Mononuclear cell (primary cell): ENCODE measurements at regions not wholly inside any gene's neighbourhood (a gene's known extent, or its start where the extent isn't known, plus 50 kb on each side); places are given as distances from the start of the nearest gene placed in this dataset.
"Not testable (repeated sequence)": the region's sequence is repeated elsewhere in the genome, so short reads cannot be mapped to it uniquely, and the experiment has no call there.

ENCODE experiments used
- H3K27me3 ChIP-seq: 2 replicates; pipeline ENCODE4 v1.6.0; 2011; ENCODE audit warnings: low read length, control low read depth; ENCODE audit not compliant: insufficient read depth
- H3K4me1 ChIP-seq: 2 replicates; pipeline ENCODE4 v1.5.1; 2011; ENCODE audit warnings: mild to moderate bottlenecking, low read length, control low read depth; ENCODE audit not compliant: insufficient read depth
- H3K4me3 ChIP-seq: 2 replicates; pipeline ENCODE4 v1.5.1; 2011; ENCODE audit warnings: mild to moderate bottlenecking, low read length, moderate library complexity
- H3K9me3 ChIP-seq: 2 replicates; pipeline ENCODE4 v1.5.1; 2011; ENCODE audit warnings: low read depth, mild to moderate bottlenecking, control low read depth, low read length

GRCh38 chr20:25932806-25933205 is 236.2 kb upstream of the ZNF337 start:
- H3K4me1 ChIP-seq, H3K27me3 ChIP-seq, H3K4me3 ChIP-seq, H3K9me3 ChIP-seq: not testable (repeated sequence)

- H3K9me3 ChIP-seq, H3K27me3 ChIP-seq, H3K4me3 ChIP-seq, H3K4me1 ChIP-seq: not testable (repeated sequence)
Measured at GRCh38 chr20:25932170-25932569, 235.5 kb upstream of the ZNF337 start.

- H3K9me3 ChIP-seq, H3K4me3 ChIP-seq, H3K4me1 ChIP-seq, H3K27me3 ChIP-seq: not testable (repeated sequence)
Measured at GRCh38 chr20:25902321-25902720, 205.7 kb upstream of the ZNF337 start.

GRCh38 chr20:25898663-25899062 is 202.0 kb upstream of the ZNF337 start:
- H3K4me1 ChIP-seq, H3K27me3 ChIP-seq, H3K4me3 ChIP-seq, H3K9me3 ChIP-seq: not testable (repeated sequence)

- not testable (repeated sequence) for H3K4me1 ChIP-seq, H3K4me3 ChIP-seq, H3K9me3 ChIP-seq, H3K27me3 ChIP-seq
Measured at GRCh38 chr20:25879096-25879495, 182.4 kb upstream of the ZNF337 start.

GRCh38 chr20:25868650-25868979 is 172.0 kb upstream of the ZNF337 start:
- Histone ChIP-seq H3K27me3 (peaks cover 28% of the 10 kb centered on the region), H3K4me1 (peaks cover 15% of the 10 kb centered on the region)
- not testable (repeated sequence) for H3K9me3 ChIP-seq, H3K4me3 ChIP-seq

GRCh38 chr20:25867776-25868649 is 171.4 kb upstream of the ZNF337 start:
- Histone ChIP-seq H3K4me3 (peak overlapping the region; percentile 20), H3K4me1 (peaks cover 21% of the 10 kb centered on the region), H3K27me3 (peaks cover 33% of the 10 kb centered on the region), H3K9me3 (no peaks in the 10 kb centered on the region)

- not testable (repeated sequence) for H3K9me3 ChIP-seq, H3K4me3 ChIP-seq
- Histone ChIP-seq H3K27me3 (peaks cover 41% of the 10 kb centered on the region), H3K4me1 (peaks cover 28% of the 10 kb centered on the region)
Measured at GRCh38 chr20:25867015-25867775, 170.5 kb upstream of the ZNF337 start.

GRCh38 chr20:25865715-25866656 is 169.3 kb upstream of the ZNF337 start:
- peaks cover 52% of the 10 kb centered on the region for H3K27me3 ChIP-seq
- H3K4me1 ChIP-seq: peaks cover 40% of the 10 kb centered on the region
- no peaks in the 10 kb centered on the region for H3K9me3 ChIP-seq
- H3K4me3 ChIP-seq: no peak overlapping the region

GRCh38 chr20:25864963-25865714 is 168.5 kb upstream of the ZNF337 start:
- H3K4me3 ChIP-seq, H3K9me3 ChIP-seq: not testable (repeated sequence)
- peaks cover 46% of the 10 kb centered on the region for H3K4me1 ChIP-seq
- H3K27me3 ChIP-seq: peaks cover 60% of the 10 kb centered on the region

- H3K4me1 ChIP-seq: peaks cover 53% of the 10 kb centered on the region
- peaks cover 67% of the 10 kb centered on the region for H3K27me3 ChIP-seq
- no peaks in the 10 kb centered on the region for H3K9me3 ChIP-seq
Measured at GRCh38 chr20:25864326-25864962, 167.8 kb upstream of the ZNF337 start.

GRCh38 chr20:25863536-25864325 is 167.1 kb upstream of the ZNF337 start:
- Histone ChIP-seq H3K27me3 (peaks cover 71% of the 10 kb centered on the region), H3K4me1 (peaks cover 55% of the 10 kb centered on the region), H3K4me3 (peak overlapping the region; percentile 12)

More at GRCh38 chr20:25864326-25864962, 167.8 kb upstream of the ZNF337 start:
- no peak overlapping the region for H3K4me3 ChIP-seq

GRCh38 chr20:25862967-25863530 is 166.4 kb upstream of the ZNF337 start:
- peaks cover 73% of the 10 kb centered on the region for H3K27me3 ChIP-seq
- H3K4me1 ChIP-seq: peaks cover 56% of the 10 kb centered on the region
- peak overlapping the region; percentile 12 for H3K4me3 ChIP-seq
- not testable (repeated sequence) for H3K9me3 ChIP-seq

More at GRCh38 chr20:25863536-25864325, 167.1 kb upstream of the ZNF337 start:
- no peaks in the 10 kb centered on the region for H3K9me3 ChIP-seq
